GM19328 (cell line): ENCODE measurements at regions not wholly inside any gene's neighbourhood (a gene's known extent, or its start where the extent isn't known, plus 50 kb on each side); places are given as distances from the start of the nearest gene placed in this dataset.

Experiments used
- ATAC-seq: cut with Tn5 transposase; IDR thresholded peaks from one replicate; pipeline ENCODE4 v1.9.1; 2021; ENCODE audit warnings: mild to moderate bottlenecking, moderate library complexity; ENCODE audit not compliant: unreplicated experiment

- ATAC-seq, result no peak
Observed at GRCh38 chr4:10336471-10336870, 120.8 kb downstream of the ZNF518B start.

- ATAC-seq, result no peak
Observed at GRCh38 chr4:10335050-10335449, 122.2 kb downstream of the ZNF518B start.

DNA sequence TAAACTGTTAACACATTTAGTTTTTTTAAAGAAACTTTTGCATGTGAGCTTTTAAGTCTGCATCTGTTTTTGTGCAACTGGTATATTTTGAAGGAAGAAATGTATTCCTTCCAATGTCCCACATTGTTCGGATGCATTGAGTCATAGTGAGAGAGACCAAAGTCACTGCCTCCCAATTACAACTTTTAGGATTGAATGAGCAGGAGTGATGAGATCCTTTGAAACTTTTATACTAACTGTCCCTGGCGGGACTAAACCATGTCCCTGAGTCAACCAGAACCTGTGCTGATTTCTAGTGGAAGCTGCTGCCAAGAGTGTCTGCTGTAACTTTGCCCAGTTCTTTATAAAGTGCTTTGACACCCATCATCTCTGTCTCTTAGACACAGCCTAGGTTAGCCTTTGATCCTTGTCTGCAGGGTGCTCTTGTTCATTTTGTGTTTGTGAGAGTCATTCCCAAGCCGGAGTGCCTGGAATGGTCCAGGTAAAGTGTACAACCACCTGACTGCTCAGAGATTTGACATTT is 122.7 kb downstream of the ZNF518B start:
- ATAC-seq, result no peak

GRCh38 chr4:10333942-10334341 is 123.3 kb downstream of the ZNF518B start:
- ATAC-seq, result no peak

DNA sequence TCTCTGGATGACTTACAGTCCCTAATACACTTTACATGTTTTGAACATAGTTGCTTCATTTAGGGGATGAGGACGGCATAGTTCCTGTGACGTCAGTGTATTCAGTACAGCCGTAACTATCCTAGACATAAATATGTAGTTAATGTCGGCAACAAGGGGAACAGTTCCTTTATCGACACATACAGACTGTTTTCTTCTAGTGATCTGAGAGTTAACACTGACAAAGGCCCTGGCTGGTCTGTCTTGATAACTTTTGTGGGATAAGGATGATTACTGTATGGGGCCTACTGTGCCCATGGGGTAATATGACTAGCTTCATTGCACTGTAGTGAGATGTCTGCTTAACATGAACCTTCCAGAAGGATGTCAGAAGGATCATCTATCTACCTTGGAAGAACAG is 131.2 kb downstream of the ZNF518B start:
- no peak for ATAC-seq

GRCh38 chr4:10321931-10322330 is 135.3 kb downstream of the ZNF518B start:
- ATAC-seq, result no peak

DNA sequence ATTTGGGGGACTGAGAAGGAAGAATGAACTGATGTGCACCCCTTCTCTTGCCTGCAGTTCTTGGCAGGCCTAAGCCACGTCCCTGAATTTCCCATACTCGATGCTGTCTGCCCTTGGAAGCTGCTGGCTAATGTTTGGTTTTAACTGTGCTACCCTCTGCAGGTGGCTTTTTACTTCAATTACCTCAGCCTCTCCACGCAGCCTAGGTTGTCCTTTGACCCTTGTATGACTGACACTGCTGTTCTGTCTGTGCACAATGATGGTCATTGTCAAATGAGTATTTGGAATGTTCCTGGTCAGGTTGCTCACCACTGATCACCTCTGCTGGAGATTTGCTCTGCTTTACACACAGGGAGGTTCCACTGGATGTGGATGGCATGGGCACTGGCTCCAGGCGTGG is 137.1 kb downstream of the ZNF518B start:
- ATAC-seq, result no peak

DNA sequence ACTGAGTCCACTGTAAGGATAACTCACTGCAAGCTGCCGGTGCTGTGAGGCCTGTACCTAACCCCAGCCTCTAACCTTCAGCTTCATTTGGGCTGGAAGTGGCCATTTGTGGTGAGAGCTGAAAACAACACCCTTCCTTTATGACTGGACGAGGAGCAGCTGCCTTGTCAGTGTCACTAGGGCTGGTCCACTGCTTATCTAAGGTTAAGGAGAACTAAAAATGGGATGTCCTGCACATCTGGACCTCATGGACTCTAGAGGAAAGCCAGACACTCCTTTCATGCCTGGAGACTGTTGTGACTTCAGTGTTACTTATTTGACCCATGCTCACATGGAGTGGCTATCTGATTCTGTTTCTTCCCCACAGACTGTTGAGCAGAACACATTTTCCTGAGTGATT is 139.9 kb downstream of the ZNF518B start:
- ATAC-seq, result no peak

DNA sequence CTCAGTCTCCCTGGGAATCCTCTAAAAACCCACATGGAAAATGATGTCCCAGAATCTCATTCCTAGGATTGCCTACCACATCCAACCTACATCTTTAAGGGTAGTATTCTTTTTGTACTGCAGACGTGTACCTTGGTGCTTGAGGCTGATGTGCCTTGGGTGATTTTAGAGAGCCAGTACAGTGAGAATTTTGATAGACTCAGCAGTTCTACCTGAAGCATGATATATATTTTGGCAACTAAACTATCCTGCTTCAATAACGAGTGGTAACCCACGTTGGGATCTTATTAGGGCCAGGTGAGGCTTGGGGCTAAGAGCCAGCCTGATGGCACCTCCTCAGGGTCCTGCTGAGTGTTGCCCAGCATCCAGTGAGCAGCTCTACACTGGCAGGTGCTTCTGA is 140.4 kb downstream of the ZNF518B start:
- ATAC-seq, result no peak

DNA sequence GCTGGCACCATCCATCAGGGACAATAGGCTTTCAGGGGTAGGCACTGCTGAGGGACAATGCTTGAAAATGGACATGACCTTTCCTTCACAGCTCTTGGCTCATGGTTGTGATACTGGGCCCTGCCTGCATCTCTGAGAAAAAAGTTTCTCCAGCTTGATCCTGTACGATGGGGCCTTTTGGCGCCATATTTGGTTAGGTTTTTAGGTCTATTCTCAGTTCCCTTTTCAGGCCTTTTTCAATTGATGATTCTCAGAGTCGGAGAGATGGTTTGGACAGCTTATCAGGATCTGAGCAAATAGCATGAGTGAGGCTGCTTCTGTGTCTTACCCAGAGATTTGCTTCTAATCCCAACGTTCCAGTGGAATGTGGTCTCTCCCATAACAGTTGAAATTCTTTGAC is 141.6 kb downstream of the ZNF518B start:
- ATAC-seq, result no peak

DNA sequence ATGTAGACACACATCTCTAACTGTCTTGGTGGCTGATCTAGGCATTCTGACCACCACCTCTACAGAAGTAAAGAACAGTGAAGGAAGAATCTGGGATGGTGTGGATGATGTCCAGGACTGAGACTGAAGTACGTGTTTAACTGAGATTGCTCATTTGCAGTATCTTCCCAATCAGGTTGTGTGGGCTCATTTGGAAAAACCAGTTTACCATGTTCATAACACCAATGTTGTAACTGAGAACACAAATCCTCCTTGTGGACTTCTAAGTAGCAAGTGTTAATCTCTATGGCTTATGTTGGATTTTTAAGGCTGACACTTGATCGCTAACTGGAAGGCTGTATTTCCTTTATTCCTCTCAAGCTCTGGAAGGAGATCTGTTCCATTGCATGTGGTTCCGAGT is 144.7 kb downstream of the ZNF518B start:
- ATAC-seq, result no peak

DNA sequence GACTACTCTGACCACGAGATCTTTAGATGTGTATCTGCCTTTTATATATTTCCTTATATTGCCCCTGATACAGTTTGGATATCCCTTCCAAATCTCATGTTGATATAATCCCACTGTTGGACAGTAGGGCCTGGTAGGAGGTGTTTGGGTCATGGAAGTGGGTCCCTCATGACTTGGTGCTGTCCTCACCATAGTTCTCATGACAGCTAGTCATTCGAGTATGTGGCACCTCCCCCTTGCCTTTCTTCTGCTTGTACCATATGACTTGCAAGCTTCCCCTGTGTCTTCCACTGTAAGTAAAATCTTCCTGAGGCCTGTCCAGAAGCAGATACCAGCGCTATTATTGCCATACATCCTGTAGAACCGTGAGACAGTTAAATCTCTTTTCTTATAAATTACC is 145.3 kb downstream of the ZNF518B start:
- ATAC-seq, result no peak

GRCh38 chr4:10305816-10306215 is 151.4 kb downstream of the ZNF518B start:
- ATAC-seq, result no peak

DNA sequence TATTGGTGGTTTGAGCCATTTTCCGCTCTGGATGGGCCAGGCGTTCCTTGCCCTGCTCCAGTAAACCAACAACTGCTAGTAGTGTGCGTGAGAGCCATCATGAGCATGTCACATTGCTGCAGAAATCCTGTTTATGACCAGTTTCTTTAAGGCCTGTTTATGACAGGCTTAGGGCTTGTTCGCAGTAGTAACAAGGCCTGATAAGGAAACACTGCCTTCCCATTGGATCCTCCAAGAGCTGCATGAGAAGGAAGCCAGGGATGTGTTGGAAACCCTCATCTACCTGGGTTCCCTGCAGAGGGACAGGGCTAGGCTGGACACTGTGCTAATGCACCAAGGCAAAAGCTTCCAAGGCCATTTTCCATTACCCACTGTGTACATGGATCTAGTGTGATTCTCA is 153.9 kb downstream of the ZNF518B start:
- ATAC-seq, result no peak

GRCh38 chr4:10302096-10302495 is 155.1 kb downstream of the ZNF518B start:
- ATAC-seq, result no peak

GRCh38 chr4:10299601-10300000 is 157.6 kb downstream of the ZNF518B start:
- no peak for ATAC-seq

DNA sequence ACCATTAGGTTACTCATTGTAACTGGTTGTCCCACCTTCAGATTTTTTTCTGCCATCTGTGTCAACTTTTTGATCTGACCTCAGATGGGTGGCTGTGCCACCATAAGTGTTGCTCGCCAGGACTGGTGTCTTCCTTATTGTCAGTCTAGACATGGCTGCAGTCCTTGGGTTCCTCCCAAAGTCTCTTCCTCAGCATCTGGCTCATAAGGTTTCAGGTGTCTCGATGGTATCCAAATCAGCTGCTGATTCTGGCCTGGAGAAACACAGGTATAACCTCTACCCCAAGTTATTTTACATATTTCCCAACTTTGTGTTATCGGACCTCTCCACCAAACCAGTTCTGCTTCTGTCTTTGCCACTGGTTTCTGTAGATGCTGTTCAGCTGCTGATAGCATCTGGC is 158.5 kb downstream of the ZNF518B start:
- no peak for ATAC-seq

DNA sequence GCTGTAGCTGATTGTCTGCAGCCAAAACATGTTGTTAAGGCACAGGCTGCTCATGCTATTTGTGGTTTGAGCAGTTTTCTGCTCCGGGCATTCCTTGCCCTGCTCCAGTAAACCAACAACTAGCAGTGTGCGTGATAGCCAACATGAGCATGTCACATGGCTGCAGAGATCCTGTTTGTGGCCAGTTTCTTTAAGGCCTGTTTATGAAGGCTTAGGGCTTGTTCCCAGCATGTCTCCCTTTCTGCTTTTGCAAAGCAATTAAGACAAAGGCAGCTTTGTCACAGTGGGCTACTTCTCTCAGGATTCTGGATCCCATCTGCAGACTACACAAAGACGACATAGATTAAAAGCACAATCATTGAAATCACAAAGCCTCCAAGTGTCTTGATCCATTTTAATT is 160.5 kb downstream of the ZNF518B start:
- no peak for ATAC-seq

- ATAC-seq, result no peak
Observed at GRCh38 chr4:10295301-10295700, 161.9 kb downstream of the ZNF518B start.

GRCh38 chr4:10289538-10289906 is 167.7 kb downstream of the ZNF518B start:
- no peak for ATAC-seq

DNA sequence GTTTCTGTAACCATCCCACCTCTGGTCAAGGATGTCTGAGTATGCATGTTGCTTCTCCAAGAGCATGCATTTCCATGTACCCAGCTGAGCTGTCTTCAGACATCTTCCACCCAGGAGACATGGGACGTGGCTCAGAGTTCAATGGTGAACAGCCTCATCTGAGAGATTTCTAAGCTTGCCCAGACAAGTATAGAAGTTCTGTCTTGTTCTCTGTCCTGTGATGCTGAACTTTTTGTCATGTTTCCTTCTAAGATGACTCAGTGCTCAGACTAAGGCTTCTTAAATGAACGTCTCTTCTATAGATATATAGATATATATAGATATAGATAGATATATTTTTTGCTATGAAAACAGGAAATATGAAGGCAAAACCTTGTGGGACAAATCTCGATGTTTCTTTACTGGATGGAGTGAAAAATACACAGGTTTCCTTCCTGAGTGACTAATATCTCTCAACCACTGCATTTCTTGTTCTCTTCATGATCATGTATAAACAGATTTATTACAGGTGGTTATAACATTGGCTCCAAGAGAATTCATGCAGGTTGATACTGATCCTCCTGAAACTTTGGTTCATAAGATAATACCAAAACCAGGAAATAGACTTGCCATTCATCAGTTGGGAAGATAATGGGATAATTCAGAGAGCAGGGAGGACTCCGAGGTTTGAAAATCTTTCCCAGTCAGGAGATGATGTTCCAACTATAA is 168.2 kb downstream of the ZNF518B start:
- no peak for ATAC-seq

GRCh38 chr4:10285028-10285427 is 168.4 kb upstream of the WDR1 start:
- no peak for ATAC-seq

DNA sequence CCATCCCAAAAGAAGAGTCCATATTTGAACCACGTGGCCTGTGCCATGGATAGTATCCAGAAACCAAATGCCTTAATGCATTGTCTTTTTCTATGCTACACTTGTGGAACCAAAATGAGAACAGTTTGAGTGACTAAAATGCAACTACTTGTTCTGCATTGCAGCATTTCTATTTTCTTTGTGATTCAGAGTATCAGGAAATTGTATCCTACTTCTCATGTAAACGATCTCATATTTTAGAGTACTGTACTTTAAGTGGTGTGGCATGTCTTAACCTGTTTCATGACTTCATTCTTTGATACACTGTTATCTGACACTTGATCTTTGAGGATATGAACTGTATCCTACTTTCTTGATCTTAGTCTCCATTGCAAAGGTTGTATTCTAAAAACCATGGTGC is 167.2 kb upstream of the WDR1 start:
- no peak for ATAC-seq
